Right atrium auricular region (tissue), 2 donors: ENCODE measurements at regions not wholly inside any gene's neighbourhood (a gene's known extent, or its start where the extent isn't known, plus 50 kb on each side); places are given as distances from the start of the nearest gene placed in this dataset.
A peak's percentile ranks its signal among the peaks of the same experiment; 100 is the strongest.

Experiments used
- DNase-seq: peaks from one replicate; pipeline ENCODE4 v3.0.0-alpha.2; 2019; ENCODE audit warnings: low spot score
- H3K27ac ChIP-seq, 2 donors: fragments of 200-600 bp; sonication (generic); 1 replicate in 1 of 2; 2 replicates in 1 of 2; pipeline ENCODE4 v1.5.1; 2016 to 2019
- H3K27me3 ChIP-seq, 2 donors: fragments of 200-600 bp; sonication (generic); one replicate each; pipeline versions ENCODE4 v1.5.1 to v1.6.0; 2017 to 2019
- H3K36me3 ChIP-seq: fragments of 200-600 bp; sonication (generic); one replicate; pipeline ENCODE4 v1.5.1; 2016
- H3K4me1 ChIP-seq, 2 donors: fragments of 200-600 bp; sonication (generic); one replicate each; pipeline versions ENCODE4 v1.5.1 to v1.6.0; 2017 to 2019
- H3K4me3 ChIP-seq, 2 donors: fragments of 200-600 bp; sonication (generic); 1 replicate in 1 of 2; 2 replicates in 1 of 2; pipeline ENCODE4 v1.5.1; 2017 to 2019; ENCODE audit warnings: mild to moderate bottlenecking in 1 of 2, moderate library complexity in 1 of 2
- H3K9me3 ChIP-seq, 2 donors: fragments of 200-600 bp; sonication (generic); one replicate each; pipeline ENCODE4 v1.5.1; 2019
- CTCF ChIP-seq, 2 donors: fragments of 200-600 bp; sonication (generic); IDR thresholded peaks; one replicate each; pipeline ENCODE4 v1.5.1; 2019; ENCODE audit warnings: antibody characterized with exemption in 2 of 2

GRCh38 chr10:78627254-78627795 lies 441.4 kb upstream of the ZMIZ1 start:
- Histone ChIP-seq H3K36me3 (no peaks in the 10 kb centered on the region), H3K27ac (no peak overlapping the region), H3K4me3 (no peak overlapping the region), H3K4me1 (peaks cover 0 to 6% of the 10 kb centered on the region in 2 donors), H3K27me3 (no peaks in the 10 kb centered on the region), H3K9me3 (no peaks in the 10 kb centered on the region)
- TF ChIP-seq CTCF (IDR thresholded peaks at IDR 0.05) = no peak
- DNase-seq = no peak

- no peaks in the 10 kb centered on the region for H3K27me3 ChIP-seq
- peaks cover 0 to 6% of the 10 kb centered on the region in 2 donors for H3K4me1 ChIP-seq
- no peaks in the 10 kb centered on the region for H3K36me3 ChIP-seq
- no peaks in the 10 kb centered on the region for H3K9me3 ChIP-seq
- no peak overlapping the region for H3K27ac ChIP-seq
- no peak overlapping the region for H3K4me3 ChIP-seq
- TF ChIP-seq CTCF (IDR thresholded peaks at IDR 0.05) = no peak
- no peak for DNase-seq
Measured at GRCh38 chr10:78628976-78629375, 439.8 kb upstream of the ZMIZ1 start.

- no peak for DNase-seq
- no peaks in the 10 kb centered on the region for H3K36me3 ChIP-seq
- H3K27me3 ChIP-seq = no peaks in the 10 kb centered on the region
- TF ChIP-seq CTCF (IDR thresholded peaks at IDR 0.05) = no peak
- no peak overlapping the region for H3K27ac ChIP-seq
- H3K9me3 ChIP-seq = no peaks in the 10 kb centered on the region
- no peak overlapping the region for H3K4me3 ChIP-seq
- peaks cover 0 to 8% of the 10 kb centered on the region in 2 donors for H3K4me1 ChIP-seq
Measured at GRCh38 chr10:78629773-78630172, 439.0 kb upstream of the ZMIZ1 start.

GRCh38 chr10:78630944-78631838 lies 437.6 kb upstream of the ZMIZ1 start:
- Histone ChIP-seq H3K27ac (peak overlapping the region; percentile 1 to 64), H3K9me3 (no peaks in the 10 kb centered on the region), H3K4me1 (peaks cover 0 to 10% of the 10 kb centered on the region in 2 donors), H3K4me3 (no peak overlapping the region), H3K27me3 (no peaks in the 10 kb centered on the region), H3K36me3 (no peaks in the 10 kb centered on the region)
- no peak for TF ChIP-seq CTCF (IDR thresholded peaks at IDR 0.05)
- no peak for DNase-seq

- H3K27me3 ChIP-seq = no peaks in the 10 kb centered on the region
- no peaks in the 10 kb centered on the region for H3K9me3 ChIP-seq
- peak; percentile 70 for DNase-seq
- H3K27ac ChIP-seq = peak overlapping the region in 1 of 2 donors; percentile 53
- H3K4me1 ChIP-seq = peaks cover 0 to 10% of the 10 kb centered on the region in 2 donors
- TF ChIP-seq CTCF (IDR thresholded peaks at IDR 0.05) = no peak
- no peak overlapping the region for H3K4me3 ChIP-seq
- no peaks in the 10 kb centered on the region for H3K36me3 ChIP-seq
Measured at GRCh38 chr10:78634389-78634815, 434.4 kb upstream of the ZMIZ1 start.
